HepG2 (cell line): ENCODE measurements at regions not wholly inside any gene's neighbourhood (a gene's known extent, or its start where the extent isn't known, plus 50 kb on each side); places are given as distances from the start of the nearest gene placed in this dataset.

ENCODE experiments used
- ATAC-seq: fragments of 200-7000 bp; cut with Tn5 transposase; 3 replicates; pipeline ENCODE4 v1.9.1; 2020; ENCODE audit warnings: mild to moderate bottlenecking, moderate library complexity
- BruUV-seq: library from RNA; stranded (reverse); fragments of 400-500 nt; replicated peaks from 2 replicates; lab custom pipeline; 2021; lab: Mats Ljungman, UMichigan
- CTCF ChIA-PET: fragments of 300-600 bp; formaldehyde crosslinking; extraction: SDS; loops from one replicate; lab custom pipeline; 2021; ENCODE audit warnings: low total read pairs, inconsistent platforms, low intra/inter-chr PET ratio; lab: Yijun Ruan, JAX
- POLR2A ChIA-PET: fragments of 350-600 bp; sonication (Branson Sonifier 250); formaldehyde crosslinking; loops from one replicate; lab custom pipeline; 2020; ENCODE audit warnings: antibody characterized with exemption, inconsistent platforms; lab: Yijun Ruan, JAX
- DNase-seq: peaks from one replicate; pipeline ENCODE4 v3.0.0-alpha.2; 2015; ENCODE audit warnings: low spot score
- FAIRE-seq: peaks from 3 replicates; lab custom pipeline; 2011; peaks lifted over from hg19 to GRCh38; lab: Jason Lieb, UNC
- H2AFZ ChIP-seq: one replicate; pipeline ENCODE4 v1.6.1; 2011; ENCODE audit warnings: low read length, inconsistent platforms
- H3K27ac ChIP-seq: fragments of 300-600 bp; 3 replicates; pipeline ENCODE4 v1.8.0; 2011; ENCODE audit warnings: mixed run types, mild to moderate bottlenecking, mixed read lengths, low read length, inconsistent platforms; ENCODE audit not compliant: insufficient read depth; ENCODE audit errors: extremely low read length
- H3K27me3 ChIP-seq, 2 experiments: fragments of 200-600 bp in 1 of 2; 2 replicates in 1 of 2; 3 replicates in 1 of 2; pipeline versions ENCODE4 v1.6.0 to v1.8.0; 2011; ENCODE audit warnings: low read length in 2 of 2, mild to moderate bottlenecking in 2 of 2, moderate library complexity in 2 of 2, inconsistent platforms in 1 of 2; ENCODE audit not compliant: insufficient read depth in 2 of 2, control insufficient read depth in 1 of 2
- H3K36me3 ChIP-seq, 2 experiments: fragments of 200-600 bp in 1 of 2; replicated peaks in 1 of 2; 2 replicates in 1 of 2; 3 replicates in 1 of 2; pipeline versions ENCODE4 v1.5.1 to v1.8.0; 2011; ENCODE audit warnings: low read length in 2 of 2, inconsistent platforms in 1 of 2; ENCODE audit not compliant: insufficient read depth in 2 of 2, control insufficient read depth in 1 of 2
- H3K4me1 ChIP-seq: 2 replicates; pipeline ENCODE4 v1.5.1; 2012; ENCODE audit warnings: low read length, inconsistent platforms; ENCODE audit not compliant: insufficient read depth
- H3K4me2 ChIP-seq: 2 replicates; pipeline ENCODE4 v1.6.0; 2011; ENCODE audit warnings: low read depth, low read length, inconsistent platforms
- H3K4me3 ChIP-seq, 3 experiments: fragments of 200-600 bp in 1 of 3; sonication (generic), shearing (Covaris generic) in 1 of 3; replicated peaks in 1 of 3; 2 replicates each; pipeline ENCODE4 v1.5.1; 2011 to 2016; ENCODE audit warnings: low read length in 3 of 3, inconsistent platforms in 2 of 3, low read depth in 2 of 3, mild to moderate bottlenecking in 2 of 3, control low read depth in 1 of 3, mixed read lengths in 1 of 3; ENCODE audit not compliant: insufficient read depth in 1 of 3
- H3K79me2 ChIP-seq: one replicate; pipeline ENCODE4 v1.6.1; 2011; ENCODE audit warnings: low read length, inconsistent platforms; ENCODE audit not compliant: insufficient read depth
- H3K9ac ChIP-seq: 2 replicates; pipeline ENCODE4 v1.6.0; 2011; ENCODE audit warnings: mild to moderate bottlenecking, low read depth, low read length, inconsistent platforms; ENCODE audit not compliant: insufficient read depth
- H3K9me3 ChIP-seq: 2 replicates; pipeline ENCODE4 v1.5.1; 2012; ENCODE audit warnings: mild to moderate bottlenecking, low read length
- H4K20me1 ChIP-seq: 2 replicates; pipeline ENCODE4 v1.6.0; 2011; ENCODE audit warnings: inconsistent platforms, mild to moderate bottlenecking, low read length, moderate library complexity; ENCODE audit not compliant: insufficient read depth
- CCDC6 ChIP-seq: sonication (generic); formaldehyde crosslinking; IDR thresholded peaks from 2 replicates; pipeline ENCODE4 v1.8.1; 2022; ENCODE audit warnings: mild to moderate bottlenecking, missing genetic modification reagents, moderate library complexity
- DMAP1 ChIP-seq: IDR thresholded peaks from 2 replicates; pipeline ENCODE4 v1.6.1; 2016
- GPN1 ChIP-seq: sonication (generic); formaldehyde crosslinking; IDR thresholded peaks from 2 replicates; pipeline ENCODE4 v1.5.1; 2020; ENCODE audit warnings: missing genetic modification reagents, borderline replicate concordance
- JUN ChIP-seq: sonication (generic); formaldehyde crosslinking; IDR thresholded peaks from 2 replicates; pipeline ENCODE4 v1.4.0; 2020; ENCODE audit warnings: mild to moderate bottlenecking, missing genetic modification reagents
- MZF1 ChIP-seq: sonication (generic); formaldehyde crosslinking; IDR thresholded peaks from 2 replicates; pipeline ENCODE4 v1.8.1; 2023; ENCODE audit warnings: mild to moderate bottlenecking, missing genetic modification reagents, borderline replicate concordance
- NCOR1 ChIP-seq: fragments of 200-600 bp; sonication (generic); IDR thresholded peaks from 2 replicates; pipeline ENCODE4 v1.7.0; 2017; ENCODE audit warnings: antibody characterized with exemption, low read length, borderline replicate concordance
- PAX8 ChIP-seq: sonication (generic); formaldehyde crosslinking; IDR thresholded peaks from 2 replicates; pipeline ENCODE4 v1.8.0; 2022; ENCODE audit warnings: mild to moderate bottlenecking, missing genetic modification reagents, borderline replicate concordance
- PBX3 ChIP-seq: sonication (generic); formaldehyde crosslinking; IDR thresholded peaks from 2 replicates; pipeline ENCODE4 v1.8.1; 2023; ENCODE audit warnings: missing genetic modification reagents, inconsistent platforms, borderline replicate concordance
- RXRA ChIP-seq: sonication (generic); formaldehyde crosslinking; IDR thresholded peaks from 2 replicates; pipeline ENCODE4 v1.5.1; 2020; ENCODE audit warnings: missing genetic modification reagents
- RXRB ChIP-seq: IDR thresholded peaks from 2 replicates; pipeline ENCODE4 v1.6.1; 2016; ENCODE audit warnings: borderline replicate concordance, missing genetic modification reagents, missing compliant biosample characterization
- SNAI1 ChIP-seq: sonication (generic); formaldehyde crosslinking; IDR thresholded peaks from 2 replicates; pipeline ENCODE4 v1.5.0; 2020; ENCODE audit warnings: mild to moderate bottlenecking, missing genetic modification reagents, borderline replicate concordance
- TAF1 ChIP-seq: sonication (generic); formaldehyde crosslinking; IDR thresholded peaks from 2 replicates; pipeline ENCODE4 v1.4.0; 2020; ENCODE audit warnings: missing genetic modification reagents
- TBX2 ChIP-seq: sonication (generic); formaldehyde crosslinking; IDR thresholded peaks from 2 replicates; pipeline ENCODE4 v1.5.0; 2020; ENCODE audit warnings: missing genetic modification reagents, mild to moderate bottlenecking, borderline replicate concordance
- TOPORS ChIP-seq: sonication (generic); formaldehyde crosslinking; IDR thresholded peaks from 2 replicates; pipeline ENCODE4 v1.8.0; 2023; ENCODE audit warnings: mild to moderate bottlenecking, missing genetic modification reagents
- ZBTB21 ChIP-seq: sonication (generic); formaldehyde crosslinking; IDR thresholded peaks from 2 replicates; pipeline ENCODE4 v1.4.0; 2020; ENCODE audit warnings: missing genetic modification reagents
- ZMYM2 ChIP-seq: sonication (generic); formaldehyde crosslinking; IDR thresholded peaks from 2 replicates; pipeline ENCODE4 v1.8.0; 2022; ENCODE audit warnings: mild to moderate bottlenecking, missing genetic modification reagents
- ZNF234 ChIP-seq: sonication (generic); formaldehyde crosslinking; conservative IDR thresholded peaks from 2 replicates; pipeline ENCODE4 v1.5.1; 2020; ENCODE audit warnings: mild to moderate bottlenecking, missing genetic modification reagents
- ZNF572 ChIP-seq: sonication (generic); formaldehyde crosslinking; IDR thresholded peaks from 2 replicates; pipeline ENCODE4 v1.5.1; 2020; ENCODE audit warnings: mild to moderate bottlenecking, missing genetic modification reagents
- WGBS: methylation state at CpG from one replicate; pipeline ENCODE4 v1.1.6; 2017; ENCODE audit warnings: low lambda C conversion rate; 5-methylcytosine and 5-hydroxymethylcytosine counted together
- in situ Hi-C: cut with HindIII; loops from 2 replicates; pipeline ENCODE4 v1.10.0; 2017; ENCODE audit warnings: low pct_unique_long_range_greater_than_20kb; ENCODE audit not compliant: extremely low pct_ligation_motif_present
- intact Hi-C: fragments of 100-400 bp; cut with micrococcal nuclease; formaldehyde crosslinking; loops from one replicate; pipeline ENCODE4 v1.10.0; 2022; ENCODE audit not compliant: unreplicated experiment
- TF ChIP-seq, protein P1 (sequence below): sonication (generic); formaldehyde crosslinking; IDR thresholded peaks from 2 replicates; pipeline ENCODE4 v1.4.0; 2020; ENCODE audit warnings: missing genetic modification reagents
- TF ChIP-seq, protein P2 (sequence below): sonication (generic); formaldehyde crosslinking; IDR thresholded peaks from 2 replicates; pipeline ENCODE4 v1.4.0; 2020; ENCODE audit warnings: missing genetic modification reagents

DNA sequence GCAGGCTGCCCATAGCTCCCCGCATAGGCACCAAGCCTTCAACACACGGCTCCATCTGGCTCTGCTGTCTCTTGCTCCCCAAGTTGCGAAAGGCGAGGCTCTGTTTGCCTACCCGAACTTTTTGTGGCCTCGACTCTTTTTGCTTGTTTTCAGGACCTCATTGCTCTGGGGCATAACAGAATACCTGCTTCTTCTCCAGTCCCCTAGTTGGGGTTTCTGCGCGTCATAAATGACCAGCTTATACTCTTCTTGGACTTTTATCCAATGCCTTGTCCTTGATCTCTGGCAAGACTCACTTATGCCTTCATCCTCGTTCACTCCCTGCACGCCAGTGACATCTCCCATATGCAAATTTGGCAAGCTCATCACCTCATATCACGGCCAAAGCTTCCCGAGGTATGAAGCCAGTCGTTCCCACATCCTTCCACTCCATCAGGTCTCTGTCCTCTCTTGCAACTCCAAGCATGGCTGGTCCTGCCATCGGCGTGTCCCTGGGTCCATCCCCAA, 238.8 kb upstream of the ADAMTS16 start (continued):
- TF ChIP-seq TOPORS (CRISPR knock-in tag) (no peak), PAX8 (CRISPR knock-in tag) (no peak), RXRA (CRISPR knock-in tag) (no peak), DMAP1 (CRISPR knock-in tag) (no peak), ZNF234 (CRISPR knock-in tag) (no peak), TBX2 (CRISPR knock-in tag) (no peak), ZMYM2 (CRISPR knock-in tag) (no peak), JUN (CRISPR knock-in tag) (no peak)
- TF ChIP-seq, protein P1, sequence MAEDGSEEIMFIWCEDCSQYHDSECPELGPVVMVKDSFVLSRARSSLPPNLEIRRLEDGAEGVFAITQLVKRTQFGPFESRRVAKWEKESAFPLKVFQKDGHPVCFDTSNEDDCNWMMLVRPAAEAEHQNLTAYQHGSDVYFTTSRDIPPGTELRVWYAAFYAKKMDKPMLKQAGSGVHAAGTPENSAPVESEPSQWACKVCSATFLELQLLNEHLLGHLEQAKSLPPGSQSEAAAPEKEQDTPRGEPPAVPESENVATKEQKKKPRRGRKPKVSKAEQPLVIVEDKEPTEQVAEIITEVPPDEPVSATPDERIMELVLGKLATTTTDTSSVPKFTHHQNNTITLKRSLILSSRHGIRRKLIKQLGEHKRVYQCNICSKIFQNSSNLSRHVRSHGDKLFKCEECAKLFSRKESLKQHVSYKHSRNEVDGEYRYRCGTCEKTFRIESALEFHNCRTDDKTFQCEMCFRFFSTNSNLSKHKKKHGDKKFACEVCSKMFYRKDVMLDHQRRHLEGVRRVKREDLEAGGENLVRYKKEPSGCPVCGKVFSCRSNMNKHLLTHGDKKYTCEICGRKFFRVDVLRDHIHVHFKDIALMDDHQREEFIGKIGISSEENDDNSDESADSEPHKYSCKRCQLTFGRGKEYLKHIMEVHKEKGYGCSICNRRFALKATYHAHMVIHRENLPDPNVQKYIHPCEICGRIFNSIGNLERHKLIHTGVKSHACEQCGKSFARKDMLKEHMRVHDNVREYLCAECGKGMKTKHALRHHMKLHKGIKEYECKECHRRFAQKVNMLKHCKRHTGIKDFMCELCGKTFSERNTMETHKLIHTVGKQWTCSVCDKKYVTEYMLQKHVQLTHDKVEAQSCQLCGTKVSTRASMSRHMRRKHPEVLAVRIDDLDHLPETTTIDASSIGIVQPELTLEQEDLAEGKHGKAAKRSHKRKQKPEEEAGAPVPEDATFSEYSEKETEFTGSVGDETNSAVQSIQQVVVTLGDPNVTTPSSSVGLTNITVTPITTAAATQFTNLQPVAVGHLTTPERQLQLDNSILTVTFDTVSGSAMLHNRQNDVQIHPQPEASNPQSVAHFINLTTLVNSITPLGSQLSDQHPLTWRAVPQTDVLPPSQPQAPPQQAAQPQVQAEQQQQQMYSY (CRISPR knock-in tag) = no peak

GRCh38 chr5:4901924-4902323, 238.2 kb upstream of the ADAMTS16 start:
- H3K4me1 ChIP-seq = no peaks in the 10 kb centered on the region
- H3K9me3 ChIP-seq = no peaks in the 10 kb centered on the region
- no peak overlapping the region for H2AFZ ChIP-seq
- CTCF ChIA-PET = no interaction called here
- no peak for FAIRE-seq
- H3K4me3 ChIP-seq = no peak overlapping the region
- no TSS peak for BruUV-seq
- peaks cover 0 to 15% of the 10 kb centered on the region in 2 experiments; a peak in 2 of 5 replicates for H3K27me3 ChIP-seq
- POLR2A ChIA-PET = no interaction called here
- TF ChIP-seq MZF1 (CRISPR knock-in tag) (no peak), NCOR1 (no peak), SNAI1 (CRISPR knock-in tag) (no peak), ZNF572 (no peak), PBX3 (CRISPR knock-in tag) (no peak), GPN1 (CRISPR knock-in tag) (no peak), TAF1 (CRISPR knock-in tag) (no peak), CCDC6 (no peak), ZBTB21 (CRISPR knock-in tag) (no peak), RXRB (CRISPR knock-in tag) (no peak)
- TF ChIP-seq, protein P2, sequence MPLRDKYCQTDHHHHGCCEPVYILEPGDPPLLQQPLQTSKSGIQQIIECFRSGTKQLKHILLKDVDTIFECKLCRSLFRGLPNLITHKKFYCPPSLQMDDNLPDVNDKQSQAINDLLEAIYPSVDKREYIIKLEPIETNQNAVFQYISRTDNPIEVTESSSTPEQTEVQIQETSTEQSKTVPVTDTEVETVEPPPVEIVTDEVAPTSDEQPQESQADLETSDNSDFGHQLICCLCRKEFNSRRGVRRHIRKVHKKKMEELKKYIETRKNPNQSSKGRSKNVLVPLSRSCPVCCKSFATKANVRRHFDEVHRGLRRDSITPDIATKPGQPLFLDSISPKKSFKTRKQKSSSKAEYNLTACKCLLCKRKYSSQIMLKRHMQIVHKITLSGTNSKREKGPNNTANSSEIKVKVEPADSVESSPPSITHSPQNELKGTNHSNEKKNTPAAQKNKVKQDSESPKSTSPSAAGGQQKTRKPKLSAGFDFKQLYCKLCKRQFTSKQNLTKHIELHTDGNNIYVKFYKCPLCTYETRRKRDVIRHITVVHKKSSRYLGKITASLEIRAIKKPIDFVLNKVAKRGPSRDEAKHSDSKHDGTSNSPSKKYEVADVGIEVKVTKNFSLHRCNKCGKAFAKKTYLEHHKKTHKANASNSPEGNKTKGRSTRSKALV (CRISPR knock-in tag) = no peak
- TF ChIP-seq, all 625 proteins: peak for 0
- Histone ChIP-seq H3K36me3 (no peaks in the 10 kb centered on the region), H3K27ac (no peak overlapping the region), H3K79me2 (no peaks in the 10 kb centered on the region), H4K20me1 (no peaks in the 10 kb centered on the region), H3K4me2 (no peak overlapping the region), H3K9ac (no peak overlapping the region)
- in situ Hi-C loops (no loop called here), intact Hi-C loops (no loop called here)
- WGBS = 13% methylated on average over 5 of the region's 5 CpGs
- ATAC-seq (no peak), DNase-seq (no peak)
